HFF-Myc (cell line): ENCODE measurements at regions not wholly inside any gene's neighbourhood (a gene's known extent, or its start where the extent isn't known, plus 50 kb on each side); places are given as distances from the start of the nearest gene placed in this dataset.

Source experiments
- DNase-seq: peaks from one replicate; pipeline ENCODE4 v3.0.0-alpha.2; 2011; ENCODE audit warnings: low read depth; ENCODE audit errors: extremely low read depth
- H3K4me3 ChIP-seq: replicated peaks from 2 replicates; pipeline ENCODE4 v1.5.1; 2011; ENCODE audit warnings: low read depth, mild to moderate bottlenecking, control low read depth, low read length
- TF ChIP-seq, protein P1 (sequence below): IDR thresholded peaks from 2 replicates; pipeline ENCODE4 v1.5.1; 2012; ENCODE audit warnings: mild to moderate bottlenecking, low read depth, low read length, control low read depth; ENCODE audit errors: missing control alignments

DNA sequence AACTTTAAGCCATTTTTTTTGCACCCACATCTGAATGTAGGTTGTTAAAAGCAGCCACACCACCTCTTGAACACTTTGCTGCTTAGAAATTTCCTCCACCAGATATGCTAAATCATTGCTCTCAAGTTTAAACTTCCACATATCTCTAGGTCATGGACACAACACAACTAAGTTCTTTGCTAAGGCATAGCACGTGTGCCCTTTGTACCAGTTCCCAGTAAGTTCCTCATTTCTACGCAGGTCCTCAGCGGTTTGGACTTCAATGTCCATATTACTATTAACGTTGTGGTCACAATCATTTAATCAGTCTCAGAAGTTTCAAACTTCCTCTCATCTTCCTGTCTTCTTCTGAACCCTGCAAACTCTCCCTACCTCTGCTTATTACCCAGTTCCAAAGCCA, 661.6 kb upstream of the PKN2 start:
- TF ChIP-seq, protein P1, sequence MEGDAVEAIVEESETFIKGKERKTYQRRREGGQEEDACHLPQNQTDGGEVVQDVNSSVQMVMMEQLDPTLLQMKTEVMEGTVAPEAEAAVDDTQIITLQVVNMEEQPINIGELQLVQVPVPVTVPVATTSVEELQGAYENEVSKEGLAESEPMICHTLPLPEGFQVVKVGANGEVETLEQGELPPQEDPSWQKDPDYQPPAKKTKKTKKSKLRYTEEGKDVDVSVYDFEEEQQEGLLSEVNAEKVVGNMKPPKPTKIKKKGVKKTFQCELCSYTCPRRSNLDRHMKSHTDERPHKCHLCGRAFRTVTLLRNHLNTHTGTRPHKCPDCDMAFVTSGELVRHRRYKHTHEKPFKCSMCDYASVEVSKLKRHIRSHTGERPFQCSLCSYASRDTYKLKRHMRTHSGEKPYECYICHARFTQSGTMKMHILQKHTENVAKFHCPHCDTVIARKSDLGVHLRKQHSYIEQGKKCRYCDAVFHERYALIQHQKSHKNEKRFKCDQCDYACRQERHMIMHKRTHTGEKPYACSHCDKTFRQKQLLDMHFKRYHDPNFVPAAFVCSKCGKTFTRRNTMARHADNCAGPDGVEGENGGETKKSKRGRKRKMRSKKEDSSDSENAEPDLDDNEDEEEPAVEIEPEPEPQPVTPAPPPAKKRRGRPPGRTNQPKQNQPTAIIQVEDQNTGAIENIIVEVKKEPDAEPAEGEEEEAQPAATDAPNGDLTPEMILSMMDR, result no peak
- H3K4me3 ChIP-seq, result no peak overlapping the region
- no peak for DNase-seq

DNA sequence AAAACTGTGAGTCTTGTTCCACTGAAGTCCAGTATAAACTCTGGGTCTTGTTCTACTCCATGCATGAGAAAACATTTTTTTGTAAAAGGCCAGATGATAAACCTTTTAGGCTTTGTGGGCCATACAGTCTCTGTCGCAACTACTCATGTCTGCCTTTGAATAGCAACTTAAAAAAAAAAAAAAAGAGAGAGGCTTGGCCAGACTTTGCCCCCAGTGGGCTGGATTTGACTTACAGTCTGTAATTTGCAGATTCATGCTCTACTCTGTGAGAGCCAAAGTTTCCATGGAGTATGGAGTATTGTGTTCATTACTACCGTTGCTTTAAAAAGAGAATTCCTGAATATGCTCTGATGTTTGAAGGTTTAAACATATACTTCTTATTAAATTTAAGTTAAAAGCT, 654.9 kb upstream of the PKN2 start:
- H3K4me3 ChIP-seq, result no peak overlapping the region
- no peak for DNase-seq
- TF ChIP-seq, protein P1, result no peak

DNA sequence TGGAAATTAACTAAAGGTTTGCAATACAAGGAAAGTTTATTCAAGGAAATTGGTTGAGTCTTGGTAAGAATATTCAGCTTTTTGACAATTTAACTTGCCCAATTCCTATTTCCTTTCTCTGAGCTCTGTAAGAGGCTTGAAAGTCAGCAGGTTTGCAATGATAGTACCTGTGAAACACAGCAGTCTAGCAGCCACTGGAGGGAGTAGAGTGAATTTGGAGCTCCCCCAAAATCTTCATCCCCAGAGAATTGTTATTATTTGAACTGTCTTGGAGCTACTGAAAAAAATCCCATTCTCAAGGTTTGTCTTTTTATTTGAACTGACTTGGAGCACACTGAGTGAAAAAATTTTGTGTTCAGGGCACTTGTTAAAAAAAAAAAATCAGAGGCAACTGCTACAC, 654.2 kb upstream of the PKN2 start:
- H3K4me3 ChIP-seq, result no peak overlapping the region
- TF ChIP-seq, protein P1, result no peak
- DNase-seq, result no peak

DNA sequence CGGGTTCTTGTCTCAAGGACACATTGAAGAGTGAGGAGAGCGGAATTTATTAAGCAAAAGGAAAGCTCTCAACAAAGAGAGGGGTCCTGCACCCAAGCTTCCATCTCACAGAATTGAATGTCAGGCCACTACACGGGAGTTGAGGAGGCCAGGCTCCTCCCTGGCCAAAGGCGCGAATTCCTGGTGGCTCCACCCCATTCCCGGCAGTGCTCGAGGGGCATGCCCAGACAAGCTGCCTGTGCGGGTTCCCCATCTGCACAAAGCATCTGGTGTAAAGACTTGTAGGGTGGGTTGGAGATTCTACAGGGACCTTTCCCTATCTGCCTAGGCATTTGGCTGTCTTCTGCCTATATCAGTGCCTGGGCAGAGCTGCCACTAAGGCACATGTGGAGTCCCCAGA, 648.5 kb upstream of the PKN2 start:
- TF ChIP-seq, protein P1, result no peak
- peak; percentile 6 for DNase-seq
- H3K4me3 ChIP-seq, result no peak overlapping the region

DNA sequence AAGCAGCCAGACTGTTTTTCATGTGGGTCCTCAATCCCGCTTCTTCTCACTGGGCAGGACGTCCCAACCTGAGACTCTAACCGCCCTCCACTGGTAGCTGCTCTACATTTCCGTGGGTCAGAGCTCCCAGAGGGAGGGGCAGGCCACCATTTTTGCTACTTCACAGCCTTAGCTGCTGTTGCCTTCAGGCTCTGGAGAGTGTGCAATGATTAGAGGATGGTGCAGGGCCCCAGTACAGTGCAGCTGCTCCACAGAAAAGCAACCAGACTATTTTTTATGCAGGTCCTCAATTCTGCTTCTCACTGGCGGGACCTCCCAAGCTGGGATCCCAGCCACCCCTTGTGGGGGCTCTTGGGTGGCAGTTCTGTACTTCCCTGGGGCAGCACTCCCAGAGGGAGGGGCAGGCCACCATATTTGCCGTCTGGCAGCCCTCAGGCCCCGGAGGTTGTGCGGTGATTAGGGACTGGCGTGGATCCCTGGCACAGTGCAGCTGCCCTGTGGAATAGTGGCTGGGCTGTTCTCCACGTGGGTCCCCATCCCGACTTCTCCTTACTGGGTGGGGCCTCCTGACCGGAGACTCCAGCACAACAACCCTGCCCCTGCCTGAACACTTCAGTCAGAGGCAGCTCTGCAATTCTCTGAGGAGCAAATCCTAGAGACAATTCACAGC, 647.6 kb upstream of the PKN2 start:
- DNase-seq, result no peak
- TF ChIP-seq, protein P1, result no peak
- no peak overlapping the region for H3K4me3 ChIP-seq

DNA sequence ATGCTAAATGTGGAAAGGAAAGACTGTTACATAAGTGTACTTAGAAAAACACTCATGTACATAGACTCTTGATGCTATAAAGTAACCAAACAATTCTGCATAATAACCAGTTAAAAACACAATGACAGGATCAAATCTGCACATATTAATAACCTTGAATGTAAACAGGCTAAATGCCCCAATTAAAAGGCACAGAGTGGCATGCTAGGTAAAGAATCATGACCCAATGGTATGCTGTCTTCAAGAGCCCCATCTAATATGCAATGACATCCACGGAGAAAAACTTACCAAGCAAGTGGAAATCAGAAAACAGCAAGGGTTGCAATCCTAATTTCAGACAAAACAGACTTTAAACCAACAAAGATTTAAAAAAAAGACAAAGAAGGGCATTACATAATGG, 644.8 kb upstream of the PKN2 start:
- no peak overlapping the region for H3K4me3 ChIP-seq
- no peak for DNase-seq
- TF ChIP-seq, protein P1, result no peak

DNA sequence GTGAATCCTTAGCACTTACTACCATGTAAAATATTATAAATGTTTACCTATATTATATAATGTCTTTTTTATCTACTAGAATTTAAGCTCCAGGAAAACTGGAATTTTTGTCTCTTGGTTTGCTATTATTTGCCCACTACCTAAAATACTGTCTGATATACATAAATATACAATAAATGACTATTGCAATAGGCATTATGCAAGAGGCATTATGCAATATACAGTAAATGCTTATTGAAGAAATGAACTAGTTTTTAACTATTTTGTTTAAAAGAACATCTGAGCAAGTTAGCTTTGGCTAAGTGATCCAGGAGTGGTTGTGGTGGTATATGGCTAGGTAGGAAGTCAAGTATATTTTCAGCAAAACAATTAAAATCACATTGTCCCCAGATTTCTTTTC, 640.2 kb upstream of the PKN2 start:
- DNase-seq, result no peak
- no peak overlapping the region for H3K4me3 ChIP-seq
- TF ChIP-seq, protein P1, result no peak
